ENCODE measurements at regions not wholly inside any gene's neighbourhood (a gene's known extent, or its start where the extent isn't known, plus 50 kb on each side); places are given as distances from the start of the nearest gene placed in this dataset.

- no TSS peak for BruUV-seq (replicated peaks)
- CTCF ChIA-PET, result no interaction called here
- H3K27me3 Mint-ChIP-seq (ENCODE audit: unreplicated experiment), result no peaks in the 10 kb centered on the region
- TF ChIP-seq, protein P1, sequence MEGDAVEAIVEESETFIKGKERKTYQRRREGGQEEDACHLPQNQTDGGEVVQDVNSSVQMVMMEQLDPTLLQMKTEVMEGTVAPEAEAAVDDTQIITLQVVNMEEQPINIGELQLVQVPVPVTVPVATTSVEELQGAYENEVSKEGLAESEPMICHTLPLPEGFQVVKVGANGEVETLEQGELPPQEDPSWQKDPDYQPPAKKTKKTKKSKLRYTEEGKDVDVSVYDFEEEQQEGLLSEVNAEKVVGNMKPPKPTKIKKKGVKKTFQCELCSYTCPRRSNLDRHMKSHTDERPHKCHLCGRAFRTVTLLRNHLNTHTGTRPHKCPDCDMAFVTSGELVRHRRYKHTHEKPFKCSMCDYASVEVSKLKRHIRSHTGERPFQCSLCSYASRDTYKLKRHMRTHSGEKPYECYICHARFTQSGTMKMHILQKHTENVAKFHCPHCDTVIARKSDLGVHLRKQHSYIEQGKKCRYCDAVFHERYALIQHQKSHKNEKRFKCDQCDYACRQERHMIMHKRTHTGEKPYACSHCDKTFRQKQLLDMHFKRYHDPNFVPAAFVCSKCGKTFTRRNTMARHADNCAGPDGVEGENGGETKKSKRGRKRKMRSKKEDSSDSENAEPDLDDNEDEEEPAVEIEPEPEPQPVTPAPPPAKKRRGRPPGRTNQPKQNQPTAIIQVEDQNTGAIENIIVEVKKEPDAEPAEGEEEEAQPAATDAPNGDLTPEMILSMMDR (IDR thresholded peaks at IDR 0.05; ENCODE audit: unreplicated experiment), result no peak
- H3K27ac Mint-ChIP-seq (ENCODE audit: unreplicated experiment), result no peak overlapping the region
- intact Hi-C loops (cut with micrococcal nuclease; ENCODE audit: unreplicated experiment), result no loop called here
- no peak overlapping the region for H3K4me3 Mint-ChIP-seq (ENCODE audit: low read depth, unreplicated experiment)
- no peaks in the 10 kb centered on the region for H3K9me3 Mint-ChIP-seq (ENCODE audit: low read depth, unreplicated experiment)
- no peak for DNase-seq
- H3K36me3 Mint-ChIP-seq (ENCODE audit: insufficient read depth, unreplicated experiment), result no peaks in the 10 kb centered on the region
- no peaks in the 10 kb centered on the region for H3K4me1 Mint-ChIP-seq (ENCODE audit: low read depth, unreplicated experiment)
Observed at GRCh38 chr3:117567906-117568305, 858.3 kb downstream of the TUSC7 start.

GRCh38 chr3:117572786-117573185 lies 863.2 kb downstream of the TUSC7 start:
- Mint-ChIP-seq H3K9me3 (ENCODE audit: low read depth, unreplicated experiment) (peaks cover 4% of the 10 kb centered on the region), H3K4me3 (ENCODE audit: low read depth, unreplicated experiment) (no peak overlapping the region), H3K27ac (ENCODE audit: unreplicated experiment) (no peak overlapping the region), H3K4me1 (ENCODE audit: low read depth, unreplicated experiment) (no peaks in the 10 kb centered on the region), H3K27me3 (ENCODE audit: unreplicated experiment) (no peaks in the 10 kb centered on the region), H3K36me3 (ENCODE audit: insufficient read depth, unreplicated experiment) (no peaks in the 10 kb centered on the region)
- CTCF ChIA-PET, result no interaction called here
- TF ChIP-seq, protein P1 (IDR thresholded peaks at IDR 0.05; ENCODE audit: unreplicated experiment), result no peak
- intact Hi-C loops (cut with micrococcal nuclease; ENCODE audit: unreplicated experiment), result no loop called here
- BruUV-seq (replicated peaks), result no TSS peak
- no peak for DNase-seq

- H3K27me3 Mint-ChIP-seq (ENCODE audit: unreplicated experiment), result no peaks in the 10 kb centered on the region
- no peaks in the 10 kb centered on the region for H3K36me3 Mint-ChIP-seq (ENCODE audit: insufficient read depth, unreplicated experiment)
- H3K9me3 Mint-ChIP-seq (ENCODE audit: low read depth, unreplicated experiment), result peaks cover 4% of the 10 kb centered on the region
- no TSS peak for BruUV-seq (replicated peaks)
- no peak for DNase-seq
- H3K27ac Mint-ChIP-seq (ENCODE audit: unreplicated experiment), result no peak overlapping the region
- no peak overlapping the region for H3K4me3 Mint-ChIP-seq (ENCODE audit: low read depth, unreplicated experiment)
- TF ChIP-seq, protein P1 (IDR thresholded peaks at IDR 0.05; ENCODE audit: unreplicated experiment), result no peak
- CTCF ChIA-PET, result no interaction called here
- intact Hi-C loops (cut with micrococcal nuclease; ENCODE audit: unreplicated experiment), result no loop called here
- H3K4me1 Mint-ChIP-seq (ENCODE audit: low read depth, unreplicated experiment), result no peaks in the 10 kb centered on the region
Observed at GRCh38 chr3:117580806-117581205, 871.2 kb downstream of the TUSC7 start.

- H3K4me1 Mint-ChIP-seq (ENCODE audit: low read depth, unreplicated experiment), result no peaks in the 10 kb centered on the region
- TF ChIP-seq, protein P1 (IDR thresholded peaks at IDR 0.05; ENCODE audit: unreplicated experiment), result no peak
- H3K9me3 Mint-ChIP-seq (ENCODE audit: low read depth, unreplicated experiment), result no peaks in the 10 kb centered on the region
- intact Hi-C loops (cut with micrococcal nuclease; ENCODE audit: unreplicated experiment), result no loop called here
- H3K4me3 Mint-ChIP-seq (ENCODE audit: low read depth, unreplicated experiment), result no peak overlapping the region
- no peaks in the 10 kb centered on the region for H3K27me3 Mint-ChIP-seq (ENCODE audit: unreplicated experiment)
- H3K36me3 Mint-ChIP-seq (ENCODE audit: insufficient read depth, unreplicated experiment), result no peaks in the 10 kb centered on the region
- BruUV-seq (replicated peaks), result no TSS peak
- no peak for DNase-seq
- CTCF ChIA-PET, result no interaction called here
- no peak overlapping the region for H3K27ac Mint-ChIP-seq (ENCODE audit: unreplicated experiment)
Observed at GRCh38 chr3:117586161-117586560, 876.6 kb downstream of the TUSC7 start.

DNA sequence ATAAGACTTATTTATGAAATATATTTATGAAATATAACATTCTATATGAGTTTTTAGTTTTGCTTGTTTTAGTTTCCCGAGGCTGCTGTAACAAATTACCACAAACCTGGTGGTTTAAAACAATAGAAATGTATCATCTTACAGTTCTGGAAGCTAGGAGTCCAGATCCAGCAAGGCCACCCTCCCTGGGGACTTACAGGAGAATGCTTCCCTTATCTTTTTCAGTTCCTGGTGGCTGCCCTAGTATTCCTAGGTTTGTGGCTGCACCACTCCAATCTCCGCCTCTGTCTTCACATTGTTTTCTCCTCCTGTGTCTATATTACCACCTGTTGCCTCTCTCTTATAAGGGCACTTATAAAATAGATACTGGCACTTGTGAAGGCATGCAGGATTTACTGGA lies 877.8 kb downstream of the TUSC7 start:
- Mint-ChIP-seq H3K36me3 (ENCODE audit: insufficient read depth, unreplicated experiment) (no peaks in the 10 kb centered on the region), H3K4me3 (ENCODE audit: low read depth, unreplicated experiment) (no peak overlapping the region), H3K4me1 (ENCODE audit: low read depth, unreplicated experiment) (no peaks in the 10 kb centered on the region), H3K27me3 (ENCODE audit: unreplicated experiment) (no peaks in the 10 kb centered on the region), H3K9me3 (ENCODE audit: low read depth, unreplicated experiment) (no peaks in the 10 kb centered on the region), H3K27ac (ENCODE audit: unreplicated experiment) (no peak overlapping the region)
- no peak for DNase-seq
- no TSS peak for BruUV-seq (replicated peaks)
- intact Hi-C loops (cut with micrococcal nuclease; ENCODE audit: unreplicated experiment), result no loop called here
- TF ChIP-seq, protein P1 (IDR thresholded peaks at IDR 0.05; ENCODE audit: unreplicated experiment), result no peak
- CTCF ChIA-PET, result no interaction called here
